ENCODE measurements at regions not wholly inside any gene's neighbourhood (a gene's known extent, or its start where the extent isn't known, plus 50 kb on each side); places are given as distances from the start of the nearest gene placed in this dataset.

GRCh38 chr12:98127854-98128253 is 387.5 kb upstream of the TMPO start:
- no peak for DNase-seq (ENCODE audit: low spot score)
- H3K27ac ChIP-seq: no peak overlapping the region
- H3K27me3 ChIP-seq (replicated peaks; ENCODE audit: insufficient read depth): no peaks in the 10 kb centered on the region
- TF ChIP-seq, protein P1, sequence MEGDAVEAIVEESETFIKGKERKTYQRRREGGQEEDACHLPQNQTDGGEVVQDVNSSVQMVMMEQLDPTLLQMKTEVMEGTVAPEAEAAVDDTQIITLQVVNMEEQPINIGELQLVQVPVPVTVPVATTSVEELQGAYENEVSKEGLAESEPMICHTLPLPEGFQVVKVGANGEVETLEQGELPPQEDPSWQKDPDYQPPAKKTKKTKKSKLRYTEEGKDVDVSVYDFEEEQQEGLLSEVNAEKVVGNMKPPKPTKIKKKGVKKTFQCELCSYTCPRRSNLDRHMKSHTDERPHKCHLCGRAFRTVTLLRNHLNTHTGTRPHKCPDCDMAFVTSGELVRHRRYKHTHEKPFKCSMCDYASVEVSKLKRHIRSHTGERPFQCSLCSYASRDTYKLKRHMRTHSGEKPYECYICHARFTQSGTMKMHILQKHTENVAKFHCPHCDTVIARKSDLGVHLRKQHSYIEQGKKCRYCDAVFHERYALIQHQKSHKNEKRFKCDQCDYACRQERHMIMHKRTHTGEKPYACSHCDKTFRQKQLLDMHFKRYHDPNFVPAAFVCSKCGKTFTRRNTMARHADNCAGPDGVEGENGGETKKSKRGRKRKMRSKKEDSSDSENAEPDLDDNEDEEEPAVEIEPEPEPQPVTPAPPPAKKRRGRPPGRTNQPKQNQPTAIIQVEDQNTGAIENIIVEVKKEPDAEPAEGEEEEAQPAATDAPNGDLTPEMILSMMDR (IDR thresholded peaks at IDR 0.05): no peak
- no peaks in the 10 kb centered on the region for H3K36me3 ChIP-seq
- ATAC-seq (ENCODE audit: insufficient number of reproducible peaks, low FRiP score, low read depth): no peak
- H3K9me3 ChIP-seq: no peaks in the 10 kb centered on the region
- H3K4me3 ChIP-seq: no peak overlapping the region
- H3K4me1 ChIP-seq (ENCODE audit: control insufficient read depth in 1 of 2, low read depth in 2 of 2): no peaks in the 10 kb centered on the region

DNA sequence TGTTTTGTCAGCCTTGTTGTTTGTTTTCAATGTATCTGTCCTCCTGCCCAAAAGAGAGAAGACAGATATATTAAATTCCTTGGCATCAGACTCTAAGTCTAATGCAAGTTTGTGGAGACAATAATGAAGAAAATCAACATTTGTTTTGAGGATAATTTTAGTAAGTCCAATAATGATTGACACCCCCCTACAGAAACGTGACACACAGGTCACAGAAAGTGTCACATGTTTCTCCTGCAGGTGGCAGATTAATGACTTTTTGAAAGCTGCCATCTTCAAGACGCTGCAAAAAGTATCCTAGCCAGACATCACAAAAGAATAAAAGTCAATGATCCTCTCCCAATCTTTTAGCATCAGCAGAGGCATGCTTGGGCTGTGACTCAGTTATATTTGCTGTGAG is 378.8 kb upstream of the TMPO start:
- DNase-seq (ENCODE audit: low spot score) (no peak), ATAC-seq (ENCODE audit: insufficient number of reproducible peaks, low FRiP score, low read depth) (no peak)
- TF ChIP-seq, protein P1 (IDR thresholded peaks at IDR 0.05): no peak
- no peaks in the 10 kb centered on the region for H3K4me1 ChIP-seq (ENCODE audit: control insufficient read depth in 1 of 2, low read depth in 2 of 2)
- no peaks in the 10 kb centered on the region for H3K9me3 ChIP-seq
- no peak overlapping the region for H3K27ac ChIP-seq
- no peak overlapping the region for H3K4me3 ChIP-seq
- no peaks in the 10 kb centered on the region for H3K27me3 ChIP-seq (replicated peaks; ENCODE audit: insufficient read depth)
- no peaks in the 10 kb centered on the region for H3K36me3 ChIP-seq

- Histone ChIP-seq H3K4me3 (no peak overlapping the region), H3K9me3 (no peaks in the 10 kb centered on the region), H3K27me3 (replicated peaks; ENCODE audit: insufficient read depth) (no peaks in the 10 kb centered on the region), H3K27ac (no peak overlapping the region), H3K36me3 (no peaks in the 10 kb centered on the region), H3K4me1 (ENCODE audit: control insufficient read depth in 1 of 2, low read depth in 2 of 2) (no peaks in the 10 kb centered on the region)
- TF ChIP-seq, protein P1 (IDR thresholded peaks at IDR 0.05): no peak
- DNase-seq (ENCODE audit: low spot score) (no peak), ATAC-seq (ENCODE audit: insufficient number of reproducible peaks, low FRiP score, low read depth) (no peak)
Observed at GRCh38 chr12:98137278-98137677, 378.1 kb upstream of the TMPO start.

DNA sequence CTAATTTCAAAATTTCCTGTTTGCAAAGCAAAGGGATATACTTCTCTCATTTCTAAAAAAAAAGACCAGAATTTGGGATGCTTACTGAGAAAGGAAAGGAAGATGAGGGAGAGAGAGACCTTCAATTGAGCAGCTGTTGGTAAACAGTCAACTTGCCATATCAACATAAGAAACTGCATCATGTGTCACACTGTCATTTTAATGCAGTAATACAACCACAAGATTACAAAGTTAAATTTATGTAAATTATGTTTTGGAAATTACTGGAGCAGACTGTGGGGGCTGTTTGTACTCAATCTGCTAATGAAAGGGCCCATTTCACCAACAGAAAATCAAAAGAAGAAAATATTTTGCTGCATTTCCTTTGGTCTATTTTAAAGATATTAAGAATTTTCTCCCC is 370.4 kb upstream of the TMPO start:
- Histone ChIP-seq H3K4me1 (ENCODE audit: control insufficient read depth in 1 of 2, low read depth in 2 of 2) (no peaks in the 10 kb centered on the region), H3K36me3 (no peaks in the 10 kb centered on the region), H3K27ac (no peak overlapping the region), H3K9me3 (no peaks in the 10 kb centered on the region), H3K27me3 (replicated peaks; ENCODE audit: insufficient read depth) (no peaks in the 10 kb centered on the region), H3K4me3 (no peak overlapping the region)
- no peak for ATAC-seq (ENCODE audit: insufficient number of reproducible peaks, low FRiP score, low read depth)
- TF ChIP-seq, protein P1 (IDR thresholded peaks at IDR 0.05): no peak
- DNase-seq (ENCODE audit: low spot score): no peak

GRCh38 chr12:98146043-98146442 is 369.3 kb upstream of the TMPO start:
- no peaks in the 10 kb centered on the region for H3K36me3 ChIP-seq
- no peak overlapping the region for H3K27ac ChIP-seq
- TF ChIP-seq, protein P1 (IDR thresholded peaks at IDR 0.05): no peak
- ATAC-seq (ENCODE audit: insufficient number of reproducible peaks, low FRiP score, low read depth) (no peak), DNase-seq (ENCODE audit: low spot score) (no peak)
- H3K27me3 ChIP-seq (replicated peaks; ENCODE audit: insufficient read depth): no peaks in the 10 kb centered on the region
- no peaks in the 10 kb centered on the region for H3K9me3 ChIP-seq
- no peaks in the 10 kb centered on the region for H3K4me1 ChIP-seq (ENCODE audit: control insufficient read depth in 1 of 2, low read depth in 2 of 2)
- no peak overlapping the region for H3K4me3 ChIP-seq
